Nephron progenitor cell (in vitro differentiated cells): ENCODE measurements at regions not wholly inside any gene's neighbourhood (a gene's known extent, or its start where the extent isn't known, plus 50 kb on each side); places are given as distances from the start of the nearest gene placed in this dataset.

Experiments
- DNase-seq: peaks from one replicate; pipeline ENCODE4 v3.0.0; 2021
- H3K27ac Mint-ChIP-seq: 2 replicates; pipeline ENCODE4 v1.8.0; 2021; ENCODE audit warnings: mild to moderate bottlenecking, moderate library complexity, mixed read lengths
- H3K27me3 Mint-ChIP-seq: 2 replicates; pipeline ENCODE4 v1.8.0; 2021; ENCODE audit warnings: mild to moderate bottlenecking, low read depth, mixed read lengths; ENCODE audit not compliant: poor library complexity
- H3K36me3 Mint-ChIP-seq: 2 replicates; pipeline ENCODE4 v1.8.0; 2021; ENCODE audit warnings: low read depth, mixed read lengths
- H3K4me1 Mint-ChIP-seq: 2 replicates; pipeline ENCODE4 v1.8.0; 2021; ENCODE audit warnings: mixed read lengths
- H3K4me3 Mint-ChIP-seq: 2 replicates; pipeline ENCODE4 v1.8.0; 2021; ENCODE audit warnings: mild to moderate bottlenecking, moderate library complexity, mixed read lengths
- H3K9me3 Mint-ChIP-seq: 2 replicates; pipeline ENCODE4 v1.8.0; 2021; ENCODE audit warnings: mild to moderate bottlenecking, moderate library complexity, mixed read lengths
- CTCF ChIP-seq: fragments of 200-600 bp; sonication (generic); IDR thresholded peaks from 2 replicates; pipeline ENCODE4 v1.5.0; 2021; ENCODE audit warnings: antibody characterized with exemption

- Mint-ChIP-seq H3K36me3 (no peaks in the 10 kb centered on the region), H3K27me3 (peaks cover 12% of the 10 kb centered on the region), H3K4me1 (peaks cover 42% of the 10 kb centered on the region), H3K4me3 (no peak overlapping the region), H3K27ac (no peak overlapping the region), H3K9me3 (no peaks in the 10 kb centered on the region)
- TF ChIP-seq CTCF: no peak
- DNase-seq: no peak
Observed at GRCh38 chr6:33858804-33859505, 55.2 kb upstream of the MLN start.

- no peak overlapping the region for H3K4me3 Mint-ChIP-seq
- no peaks in the 10 kb centered on the region for H3K9me3 Mint-ChIP-seq
- no peak for TF ChIP-seq CTCF
- H3K4me1 Mint-ChIP-seq: peaks cover 39% of the 10 kb centered on the region
- DNase-seq: no peak
- no peaks in the 10 kb centered on the region for H3K36me3 Mint-ChIP-seq
- no peak overlapping the region for H3K27ac Mint-ChIP-seq
- H3K27me3 Mint-ChIP-seq: peaks cover 12% of the 10 kb centered on the region
Observed at GRCh38 chr6:33857932-33858475, 54.2 kb upstream of the MLN start.

GRCh38 chr6:33857093-33857931 is 53.5 kb upstream of the MLN start:
- no peak overlapping the region for H3K27ac Mint-ChIP-seq
- peaks cover 12% of the 10 kb centered on the region for H3K27me3 Mint-ChIP-seq
- no peak overlapping the region for H3K4me3 Mint-ChIP-seq
- H3K9me3 Mint-ChIP-seq: no peaks in the 10 kb centered on the region
- no peak for DNase-seq
- no peak for TF ChIP-seq CTCF
- peaks cover 39% of the 10 kb centered on the region for H3K4me1 Mint-ChIP-seq
- H3K36me3 Mint-ChIP-seq: no peaks in the 10 kb centered on the region

- DNase-seq: no peak
- H3K4me3 Mint-ChIP-seq: no peak overlapping the region
- no peak overlapping the region for H3K27ac Mint-ChIP-seq
- TF ChIP-seq CTCF: no peak
- H3K36me3 Mint-ChIP-seq: no peaks in the 10 kb centered on the region
- H3K4me1 Mint-ChIP-seq: peaks cover 43% of the 10 kb centered on the region
- peaks cover 12% of the 10 kb centered on the region for H3K27me3 Mint-ChIP-seq
- no peaks in the 10 kb centered on the region for H3K9me3 Mint-ChIP-seq
Observed at GRCh38 chr6:33856655-33857054, 52.9 kb upstream of the MLN start.

- no peak overlapping the region for H3K4me3 Mint-ChIP-seq
- DNase-seq: no peak
- peaks cover 12% of the 10 kb centered on the region for H3K27me3 Mint-ChIP-seq
- no peak for TF ChIP-seq CTCF
- no peaks in the 10 kb centered on the region for H3K36me3 Mint-ChIP-seq
- no peak overlapping the region for H3K27ac Mint-ChIP-seq
- H3K9me3 Mint-ChIP-seq: no peaks in the 10 kb centered on the region
- H3K4me1 Mint-ChIP-seq: peaks cover 45% of the 10 kb centered on the region
Observed at GRCh38 chr6:33856031-33856590, 52.3 kb upstream of the MLN start.
